ENCODE measurements at regions not wholly inside any gene's neighbourhood (a gene's known extent, or its start where the extent isn't known, plus 50 kb on each side); places are given as distances from the start of the nearest gene placed in this dataset.
"Not testable (repeated sequence)": the region's sequence is repeated elsewhere in the genome, so short reads cannot be mapped to it uniquely, and the experiment has no call there.

GRCh38 chr3:40689837-40690236 lies 165.1 kb downstream of the ZNF621 start:
- DNase-seq, result no peak
- Histone ChIP-seq H3K9me3 (ENCODE audit: severe bottlenecking) (no peaks in the 10 kb centered on the region), H3K27me3 (ENCODE audit: insufficient read depth, low read depth, severe bottlenecking) (peaks cover 8% of the 10 kb centered on the region), H3K27ac (no peak overlapping the region), H3K4me3 (ENCODE audit: low read depth, low read length) (no peak overlapping the region), H3K36me3 (no peaks in the 10 kb centered on the region)
- TF ChIP-seq CTCF (IDR thresholded peaks at IDR 0.05; ENCODE audit: low read depth, low read length), result no peak

DNA sequence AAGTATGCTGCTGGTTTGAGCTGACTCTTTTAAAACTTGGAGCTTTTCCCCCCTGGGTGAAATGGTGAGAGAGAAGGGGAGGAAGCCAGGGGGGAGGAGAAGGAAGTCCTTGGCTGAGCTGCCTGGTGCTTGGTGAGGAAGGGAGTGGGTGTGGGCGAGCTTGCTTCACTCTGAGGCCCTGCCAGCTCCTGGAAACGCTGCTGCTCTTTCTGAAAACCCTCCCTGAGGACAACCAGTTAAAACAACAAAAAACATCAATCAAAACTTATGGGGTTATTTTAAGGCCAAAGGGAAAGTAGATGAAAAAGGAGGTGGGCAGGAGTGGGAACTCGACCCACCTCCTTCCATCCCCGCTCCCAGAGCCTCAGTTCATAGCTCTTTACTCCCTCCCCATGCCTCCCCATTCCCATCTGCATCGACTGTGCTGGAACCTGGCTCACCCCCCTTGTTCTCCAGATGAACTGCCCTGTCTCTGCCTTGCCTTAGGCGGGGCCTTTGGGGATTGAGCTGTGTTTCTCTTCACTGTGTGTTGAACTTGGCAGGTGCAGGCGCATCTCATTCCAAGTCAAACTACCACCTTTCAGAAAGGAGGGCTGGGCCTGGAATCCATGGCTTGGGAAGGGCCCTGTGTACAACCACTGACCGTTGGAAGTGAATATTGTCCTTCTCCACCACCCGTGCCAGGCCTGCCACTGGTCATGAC lies 166.1 kb downstream of the ZNF621 start:
- DNase-seq, result no peak
- Histone ChIP-seq H3K27me3 (ENCODE audit: insufficient read depth, low read depth, severe bottlenecking) (peaks cover 8% of the 10 kb centered on the region), H3K36me3 (no peaks in the 10 kb centered on the region), H3K9me3 (ENCODE audit: severe bottlenecking) (no peaks in the 10 kb centered on the region), H3K27ac (no peak overlapping the region), H3K4me3 (ENCODE audit: low read depth, low read length) (no peak overlapping the region)
- no peak for TF ChIP-seq CTCF (IDR thresholded peaks at IDR 0.05; ENCODE audit: low read depth, low read length)

DNA sequence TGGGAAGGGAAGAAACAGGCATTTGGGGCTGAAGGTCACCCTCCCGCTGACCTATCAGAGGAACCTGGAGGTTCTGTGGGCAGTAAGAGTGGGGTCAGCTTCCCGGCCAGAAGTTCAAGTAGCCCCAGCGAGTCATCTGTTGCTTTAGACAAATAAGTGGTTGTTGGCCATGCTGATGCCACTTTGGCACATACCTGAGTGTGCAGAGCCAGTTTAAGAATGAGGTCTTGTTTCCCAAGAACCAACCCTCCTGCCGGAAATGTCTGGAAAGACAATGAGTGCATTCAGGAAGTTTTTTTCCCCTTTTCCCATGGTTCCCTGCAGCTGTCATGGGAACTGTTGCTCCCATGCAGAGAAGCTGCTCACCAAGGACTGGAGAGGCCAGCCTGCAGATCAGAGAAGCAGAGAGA lies 166.7 kb downstream of the ZNF621 start:
- no peak for TF ChIP-seq CTCF (IDR thresholded peaks at IDR 0.05; ENCODE audit: low read depth, low read length)

GRCh38 chr3:40695848-40696247 lies 171.1 kb downstream of the ZNF621 start:
- no peak for TF ChIP-seq CTCF (IDR thresholded peaks at IDR 0.05; ENCODE audit: low read depth, low read length)
- Histone ChIP-seq H3K4me3 (ENCODE audit: low read depth, low read length) (no peak overlapping the region), H3K9me3 (ENCODE audit: severe bottlenecking) (no peaks in the 10 kb centered on the region), H3K36me3 (no peaks in the 10 kb centered on the region), H3K27ac (no peak overlapping the region), H3K27me3 (ENCODE audit: insufficient read depth, low read depth, severe bottlenecking) (peaks cover 10% of the 10 kb centered on the region)
- no peak for DNase-seq

More for the DNA sequence above, 166.7 kb downstream of the ZNF621 start:
- Histone ChIP-seq H3K27me3 (ENCODE audit: insufficient read depth, low read depth, severe bottlenecking) (peaks cover 9% of the 10 kb centered on the region), H3K27ac (no peak overlapping the region), H3K36me3 (no peaks in the 10 kb centered on the region), H3K9me3 (ENCODE audit: severe bottlenecking) (no peaks in the 10 kb centered on the region), H3K4me3 (ENCODE audit: low read depth, low read length) (no peak overlapping the region)
- no peak for DNase-seq

- not testable (repeated sequence) for H3K9me3 ChIP-seq (ENCODE audit: severe bottlenecking); H3K27ac ChIP-seq; H3K4me3 ChIP-seq (ENCODE audit: low read depth, low read length); DNase-seq; H3K27me3 ChIP-seq (ENCODE audit: insufficient read depth, low read depth, severe bottlenecking); H3K36me3 ChIP-seq
Measured at GRCh38 chr3:40698611-40699010, 173.9 kb downstream of the ZNF621 start.

DNA sequence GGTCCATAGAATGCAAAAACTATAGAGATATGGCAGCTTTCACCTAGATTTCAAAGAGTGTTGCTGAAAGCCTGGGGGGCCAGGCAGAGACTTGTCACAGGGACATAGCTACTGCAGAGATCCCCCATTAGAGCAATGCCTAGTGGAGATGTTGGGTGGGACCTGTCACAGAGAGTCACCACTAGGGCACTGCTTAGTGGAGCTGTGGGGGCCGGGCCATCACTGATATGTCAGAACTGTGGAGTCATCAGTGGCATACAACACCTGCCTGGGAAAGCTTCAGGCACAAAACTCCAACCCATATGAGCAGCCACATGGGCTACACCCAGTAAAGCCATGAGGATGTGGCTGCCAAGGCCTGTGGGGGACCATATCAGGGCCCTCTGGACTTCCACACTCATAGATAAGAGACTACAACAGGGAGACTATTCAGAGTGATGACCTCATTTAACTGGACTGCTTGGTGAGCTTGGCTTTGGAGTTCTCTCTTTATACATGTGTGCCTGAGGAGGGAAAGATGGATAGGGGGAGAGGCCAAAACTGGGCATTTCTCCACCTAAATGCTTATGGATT lies 176.3 kb downstream of the ZNF621 start:
- Histone ChIP-seq H3K27ac (no peak overlapping the region), H3K9me3 (ENCODE audit: severe bottlenecking) (no peaks in the 10 kb centered on the region), H3K27me3 (ENCODE audit: insufficient read depth, low read depth, severe bottlenecking) (peaks cover 8% of the 10 kb centered on the region), H3K36me3 (no peaks in the 10 kb centered on the region), H3K4me3 (ENCODE audit: low read depth, low read length) (no peak overlapping the region)
- no peak for TF ChIP-seq CTCF (IDR thresholded peaks at IDR 0.05; ENCODE audit: low read depth, low read length)
- DNase-seq, result no peak
